ENCODE measurements at regions not wholly inside any gene's neighbourhood (a gene's known extent, or its start where the extent isn't known, plus 50 kb on each side); places are given as distances from the start of the nearest gene placed in this dataset.

- DNase-seq: no peak
Measured at GRCh38 chr4:119697887-119698393, 69.3 kb upstream of the PDE5A start.

DNA sequence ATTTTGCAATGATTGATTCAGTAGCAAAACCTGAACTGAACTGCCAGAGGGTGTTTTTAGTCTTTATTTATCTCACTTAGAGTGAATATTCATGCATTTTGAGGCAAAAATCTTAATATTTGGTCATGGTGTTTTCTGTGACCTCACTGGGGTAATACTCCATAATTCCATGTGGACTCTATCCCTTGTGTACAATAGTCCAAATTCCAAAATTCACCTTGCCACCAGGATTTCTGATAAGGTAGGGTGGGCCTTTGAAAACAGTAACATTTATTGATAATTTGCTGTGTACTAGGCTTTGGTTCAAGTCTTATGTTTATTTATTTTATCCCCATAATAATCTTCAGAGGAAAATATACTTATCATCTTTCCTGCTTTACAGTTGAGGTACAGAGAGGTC lies 68.4 kb upstream of the PDE5A start:
- no peak for DNase-seq

DNA sequence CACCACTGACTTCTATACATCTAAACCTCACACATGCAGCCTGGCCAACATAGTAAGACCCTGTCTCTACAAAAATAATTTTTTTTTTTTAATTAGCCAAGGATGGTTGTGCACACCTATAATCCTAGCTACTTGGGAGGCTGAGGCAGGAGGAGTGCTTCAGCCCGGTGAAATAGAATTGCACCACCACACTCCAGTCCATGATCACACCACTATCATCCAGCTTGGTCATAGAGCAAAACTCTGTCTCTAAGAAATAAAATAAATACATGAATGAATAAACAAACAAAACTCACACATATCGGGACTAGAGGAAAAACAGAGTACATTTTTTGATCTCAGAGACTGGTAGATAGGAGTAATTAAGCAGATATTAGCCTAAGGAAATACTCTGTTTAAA lies 66.6 kb upstream of the PDE5A start:
- DNase-seq: no peak

- no peak for DNase-seq
Measured at GRCh38 chr4:119693126-119693525, 64.5 kb upstream of the PDE5A start.

DNA sequence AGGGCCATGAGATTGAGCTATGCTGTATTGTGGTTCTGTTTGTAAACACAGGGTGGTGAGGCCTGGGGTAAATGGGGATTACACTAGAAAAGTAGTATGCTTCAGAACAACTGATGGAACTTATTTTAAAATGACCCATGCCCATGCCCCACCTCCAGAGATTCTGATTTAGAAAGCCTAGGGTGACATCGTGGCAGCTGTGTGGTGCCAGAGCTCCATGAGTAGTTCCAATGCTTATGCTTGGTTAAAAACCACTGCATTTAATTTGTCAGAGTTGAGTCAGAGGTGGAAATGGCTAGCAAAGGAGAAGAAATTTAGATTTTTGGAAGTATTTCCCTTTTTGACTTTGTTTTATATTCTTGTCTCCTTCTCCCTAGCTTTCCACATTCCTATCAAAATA lies 63.4 kb upstream of the PDE5A start:
- DNase-seq: peak; percentile 45

DNA sequence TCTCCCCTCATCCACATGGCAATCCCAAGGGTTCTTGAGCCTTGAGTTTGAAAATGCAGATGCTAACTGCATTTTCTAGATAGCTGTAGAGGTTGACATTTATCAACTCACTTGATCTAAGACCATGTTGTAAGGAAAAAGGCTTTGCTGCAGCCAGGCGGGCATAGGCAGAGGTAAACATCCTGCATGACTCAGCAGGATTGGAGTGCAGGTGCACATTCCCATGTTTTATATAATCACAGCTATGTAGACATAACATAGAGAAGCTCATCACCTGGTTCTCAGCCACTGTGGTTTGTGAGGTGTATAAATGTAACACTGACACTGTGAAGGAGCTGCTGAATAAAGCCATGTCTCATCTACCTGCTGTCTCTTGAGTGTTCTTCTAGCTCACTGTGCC lies 62.3 kb upstream of the PDE5A start:
- DNase-seq: no peak

- DNase-seq: no peak
Measured at GRCh38 chr4:119688446-119688845, 59.8 kb upstream of the PDE5A start.

DNA sequence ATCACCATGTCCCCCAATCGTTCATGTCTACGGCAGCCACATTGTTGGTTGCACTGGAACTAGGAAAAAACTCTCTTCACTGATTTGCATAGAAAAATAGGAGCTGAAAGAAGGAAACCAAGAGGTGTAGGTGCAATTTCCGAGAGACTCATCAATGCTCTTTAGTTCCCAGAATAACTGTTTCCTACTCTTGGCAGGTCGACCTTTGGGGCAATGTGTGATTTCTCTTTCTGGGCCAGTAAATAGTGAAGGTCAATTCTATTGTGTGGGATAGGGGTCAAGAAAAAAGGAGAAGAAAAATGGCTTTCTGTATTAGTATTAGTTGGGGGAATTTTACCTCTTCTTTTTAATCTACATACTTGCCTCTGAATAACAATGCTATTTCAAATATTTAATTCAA lies 55.9 kb upstream of the PDE5A start:
- DNase-seq: no peak

DNA sequence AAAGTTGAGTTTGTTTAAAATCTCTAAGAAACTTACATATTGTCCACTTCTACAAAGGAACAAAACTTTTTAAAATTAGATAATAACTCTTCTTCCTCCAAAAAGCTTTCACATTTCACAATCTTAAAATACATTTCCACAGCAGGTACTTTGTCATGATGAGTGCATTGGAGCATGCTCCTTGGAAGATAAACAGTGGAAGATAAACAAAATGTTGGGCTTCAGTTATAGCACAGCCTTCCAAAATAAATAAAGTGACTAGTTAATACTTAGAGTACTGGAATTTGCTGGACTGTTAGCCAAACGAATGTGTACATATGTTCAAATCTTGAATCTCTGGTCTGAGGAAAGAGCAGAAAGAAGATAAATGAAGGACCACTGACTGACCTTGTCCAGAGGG lies 54.9 kb upstream of the PDE5A start:
- DNase-seq: no peak

DNA sequence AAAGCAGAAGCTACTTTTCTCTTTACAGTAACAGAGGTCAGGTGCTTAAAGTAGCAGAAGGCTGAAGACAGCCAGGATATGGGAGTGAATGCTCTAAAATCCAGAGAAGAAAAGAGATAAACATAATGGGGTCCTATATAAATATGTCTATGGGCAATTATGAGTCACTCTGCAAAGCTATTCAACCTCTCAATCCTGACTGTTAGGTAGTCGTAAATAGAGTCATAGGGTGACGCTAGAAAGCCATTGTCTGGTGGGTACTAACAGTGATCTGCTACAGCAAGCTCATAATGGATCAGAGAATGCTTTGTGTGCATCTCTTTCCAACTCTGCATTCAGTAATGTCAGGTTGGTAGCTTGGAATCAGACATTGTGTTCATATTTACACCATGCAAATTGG lies 53.5 kb upstream of the PDE5A start:
- DNase-seq: no peak

GRCh38 chr4:119679251-119679650 lies 50.6 kb upstream of the PDE5A start:
- DNase-seq: no peak

GRCh38 chr4:119678761-119679160 lies 50.2 kb upstream of the PDE5A start:
- no peak for DNase-seq

Data from fibroblast of upper back skin (primary cell).